HCT116 (cell line): ENCODE measurements at regions not wholly inside any gene's neighbourhood (a gene's known extent, or its start where the extent isn't known, plus 50 kb on each side); places are given as distances from the start of the nearest gene placed in this dataset.

Experiments
- ZNF274 ChIP-seq: fragments of 200-500 bp; sonication (Bioruptor generic); IDR thresholded peaks from 2 replicates; pipeline ENCODE4 v1.6.1; 2014; ENCODE audit warnings: mild to moderate bottlenecking, low read depth, low read length, inconsistent platforms
- TF ChIP-seq, protein P1 (sequence below), 3 experiments: fragments of 200-600 bp in 1 of 3; sonication (generic) in 1 of 3; IDR thresholded peaks in 2 of 3; conservative IDR thresholded peaks in 1 of 3; 2 replicates each; pipeline ENCODE4 v1.5.1; 2012 to 2017; ENCODE audit warnings: low read depth in 2 of 3, low read length in 2 of 3, antibody characterized with exemption in 1 of 3, borderline replicate concordance in 1 of 3, control low read depth in 1 of 3, mild to moderate bottlenecking in 1 of 3, mixed read lengths in 1 of 3, mixed run types in 1 of 3, moderate library complexity in 1 of 3; ENCODE audit not compliant: insufficient read depth in 1 of 3

DNA sequence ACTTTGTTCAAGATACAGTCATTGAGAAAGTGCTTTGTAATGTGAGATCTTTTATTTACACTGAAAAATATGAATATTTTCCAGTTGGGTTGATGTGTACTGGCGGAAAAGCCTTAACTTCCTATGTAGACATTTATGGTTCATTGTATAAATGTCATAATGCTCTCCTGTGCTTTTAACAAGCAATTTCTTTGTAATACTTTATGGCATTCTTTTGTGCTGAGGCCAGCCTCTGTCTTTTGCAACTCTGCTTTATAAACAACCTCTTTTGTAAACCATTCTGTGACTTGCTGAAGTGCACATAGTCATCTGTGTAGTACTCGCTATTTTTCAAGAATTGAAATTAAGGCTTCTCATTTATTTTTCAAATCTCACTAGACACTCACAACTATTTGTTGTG is 291.2 kb downstream of the CDH11 start:
- no peak for TF ChIP-seq ZNF274
- TF ChIP-seq, protein P1, sequence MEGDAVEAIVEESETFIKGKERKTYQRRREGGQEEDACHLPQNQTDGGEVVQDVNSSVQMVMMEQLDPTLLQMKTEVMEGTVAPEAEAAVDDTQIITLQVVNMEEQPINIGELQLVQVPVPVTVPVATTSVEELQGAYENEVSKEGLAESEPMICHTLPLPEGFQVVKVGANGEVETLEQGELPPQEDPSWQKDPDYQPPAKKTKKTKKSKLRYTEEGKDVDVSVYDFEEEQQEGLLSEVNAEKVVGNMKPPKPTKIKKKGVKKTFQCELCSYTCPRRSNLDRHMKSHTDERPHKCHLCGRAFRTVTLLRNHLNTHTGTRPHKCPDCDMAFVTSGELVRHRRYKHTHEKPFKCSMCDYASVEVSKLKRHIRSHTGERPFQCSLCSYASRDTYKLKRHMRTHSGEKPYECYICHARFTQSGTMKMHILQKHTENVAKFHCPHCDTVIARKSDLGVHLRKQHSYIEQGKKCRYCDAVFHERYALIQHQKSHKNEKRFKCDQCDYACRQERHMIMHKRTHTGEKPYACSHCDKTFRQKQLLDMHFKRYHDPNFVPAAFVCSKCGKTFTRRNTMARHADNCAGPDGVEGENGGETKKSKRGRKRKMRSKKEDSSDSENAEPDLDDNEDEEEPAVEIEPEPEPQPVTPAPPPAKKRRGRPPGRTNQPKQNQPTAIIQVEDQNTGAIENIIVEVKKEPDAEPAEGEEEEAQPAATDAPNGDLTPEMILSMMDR (IDR thresholded peaks at IDR 0.05 in 2 of 3, conservative IDR thresholded peaks at IDR 0.05 in 1 of 3; ENCODE audit: borderline replicate concordance in 1 of 3, insufficient read depth in 1 of 3, low read depth in 2 of 3, low read length in 2 of 3), result no peak
